Activated CD8-positive, alpha-beta memory T cell treated with anti-CD3 and anti-CD28 coated beads for 36 hours (primary cell): ENCODE measurements at regions not wholly inside any gene's neighbourhood (a gene's known extent, or its start where the extent isn't known, plus 50 kb on each side); places are given as distances from the start of the nearest gene placed in this dataset.

Experiments
- CTCF ChIA-PET: fragments of 350-600 bp; sonication (Branson Sonifier 250); formaldehyde crosslinking; loops from one replicate; lab custom pipeline; 2021; ENCODE audit warnings: antibody characterized with exemption; lab: Charles Lee
- POLR2A ChIA-PET: fragments of 350-600 bp; sonication (Branson Sonifier 250); formaldehyde crosslinking; loops from one replicate; lab custom pipeline; 2021; ENCODE audit warnings: antibody characterized with exemption; lab: Charles Lee

DNA sequence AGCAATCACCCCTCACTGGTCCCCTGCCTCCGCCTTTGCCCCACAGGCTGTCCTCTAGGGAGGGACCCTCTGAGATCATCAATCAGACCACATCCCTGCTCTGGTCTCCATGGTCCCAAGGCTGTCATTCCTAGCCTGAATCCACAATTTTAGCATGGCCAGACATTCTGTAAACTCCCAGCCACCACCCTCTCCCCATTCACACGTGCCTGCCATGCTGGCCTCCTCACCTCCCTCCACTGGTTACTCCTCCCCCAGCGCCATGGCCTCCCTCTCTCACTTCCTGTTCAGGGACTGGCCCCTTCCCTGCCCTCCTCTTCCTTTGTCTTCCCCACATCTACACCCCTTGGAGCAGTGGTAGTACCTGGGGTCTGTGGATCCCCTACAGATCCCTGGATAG lies 150.7 kb upstream of the MLN start:
- POLR2A ChIA-PET: no interaction called here
- CTCF ChIA-PET: interaction anchor here (1.2 kb wide), 1 partner anchor 73 kb away, joined by 3 read pairs; no protein-coding TSS in a partner anchor

DNA sequence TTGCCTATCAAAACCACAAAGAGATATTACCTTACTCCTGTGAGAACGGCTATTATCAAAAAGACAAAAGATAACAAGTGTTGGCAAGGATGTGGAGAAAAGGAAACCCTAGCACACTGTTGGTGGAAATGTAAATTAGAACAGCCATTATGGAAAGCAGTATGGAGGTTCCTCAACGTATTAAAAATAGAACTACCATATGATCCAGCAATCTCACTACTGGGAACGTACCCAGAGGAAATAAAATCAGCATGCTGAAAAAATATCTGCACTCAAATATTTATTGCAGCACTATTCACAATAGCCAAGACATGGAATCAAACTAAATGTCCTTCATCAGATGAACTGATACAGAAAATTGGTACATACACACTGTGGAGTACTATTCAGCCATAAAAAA lies 149.4 kb upstream of the MLN start:
- ChIA-PET CTCF (no interaction called here), POLR2A (no interaction called here)

DNA sequence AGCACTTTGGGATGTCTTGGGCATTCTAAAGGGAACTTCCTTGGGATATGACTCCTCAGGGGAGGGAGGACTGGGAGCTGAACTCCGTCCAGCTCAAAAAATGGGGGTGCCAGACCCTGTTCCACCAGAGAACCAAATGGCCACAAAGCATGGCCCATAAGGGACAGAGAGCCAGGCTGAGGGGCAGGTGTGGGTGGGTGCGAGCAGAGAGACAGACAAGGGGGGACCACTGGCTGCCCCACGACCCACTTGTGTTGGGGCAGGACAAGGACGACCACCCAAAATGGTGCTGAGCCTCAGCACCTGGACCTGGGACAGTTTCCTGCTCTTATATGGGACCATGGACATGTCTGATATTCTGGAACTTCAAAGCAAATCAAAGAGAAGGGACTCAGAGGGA lies 148.2 kb upstream of the MLN start:
- ChIA-PET CTCF (no interaction called here), POLR2A (no interaction called here)

DNA sequence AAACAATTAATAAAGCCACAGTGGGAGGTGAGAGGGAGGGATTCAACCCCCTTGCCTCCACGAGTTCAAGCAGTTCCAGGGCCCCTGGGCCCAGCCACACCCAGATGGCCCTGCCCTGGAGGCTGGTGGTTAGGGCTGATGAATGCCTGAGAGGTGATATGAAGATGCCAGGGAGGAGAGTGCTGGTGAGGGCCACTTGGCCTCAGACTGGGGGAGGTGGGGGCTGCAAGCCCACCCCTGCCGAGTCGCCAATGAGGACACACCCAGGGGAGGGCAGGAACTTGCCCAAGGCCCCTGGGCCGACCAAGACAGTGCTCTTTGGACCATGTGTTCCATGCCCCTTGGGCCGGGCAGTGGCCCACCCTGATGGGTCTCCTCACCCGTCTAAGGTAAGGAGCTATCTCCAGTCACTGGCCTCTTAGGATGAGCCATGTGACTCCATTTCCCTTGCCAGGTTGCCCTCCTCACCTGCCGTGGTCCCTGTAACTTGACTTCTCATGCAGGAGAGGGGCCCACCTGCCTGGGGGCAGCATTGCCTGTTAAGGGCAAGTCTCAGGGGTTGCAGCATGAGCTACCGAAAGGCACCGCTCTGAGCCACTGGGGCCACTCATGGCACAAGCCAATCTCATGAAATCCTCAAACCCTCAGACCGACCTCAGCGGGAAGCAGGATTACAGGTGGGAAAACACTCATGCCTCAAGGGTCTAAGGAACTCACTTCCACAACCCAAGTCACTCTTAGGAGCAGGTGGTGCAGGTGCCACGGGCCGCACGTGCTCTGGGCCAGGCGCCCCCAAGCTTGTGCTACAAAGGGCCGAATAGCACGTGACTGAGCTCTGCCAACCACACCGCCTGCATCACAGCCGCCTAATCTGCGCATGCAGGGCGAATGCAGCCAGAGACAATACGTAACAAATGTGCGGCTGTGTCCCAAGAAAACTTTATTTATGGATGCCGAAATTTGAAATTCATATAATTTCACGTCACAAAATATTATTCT lies 147.4 kb upstream of the MLN start:
- CTCF ChIA-PET: no interaction called here
- POLR2A ChIA-PET: no interaction called here

DNA sequence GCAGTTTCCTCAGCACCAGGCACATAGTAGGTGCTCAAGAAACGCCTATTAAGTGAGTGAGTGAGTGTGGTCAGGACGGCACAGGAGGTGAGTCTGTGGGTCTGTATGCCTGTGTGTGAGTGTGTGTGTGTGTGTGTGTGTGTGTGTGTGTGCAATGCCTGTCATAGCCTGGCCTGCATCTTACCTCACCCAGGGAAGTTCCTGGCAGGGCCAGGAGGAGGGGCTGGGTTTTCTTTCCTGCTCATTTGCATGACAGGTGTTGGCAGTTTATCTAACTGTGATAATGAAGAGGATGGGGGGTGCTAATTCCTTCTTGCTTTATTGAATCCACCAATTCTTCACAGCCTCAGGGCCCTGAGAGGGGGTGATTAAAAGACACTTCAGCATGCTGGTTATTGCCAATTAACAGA lies 146.7 kb upstream of the MLN start:
- CTCF ChIA-PET: no interaction called here

DNA sequence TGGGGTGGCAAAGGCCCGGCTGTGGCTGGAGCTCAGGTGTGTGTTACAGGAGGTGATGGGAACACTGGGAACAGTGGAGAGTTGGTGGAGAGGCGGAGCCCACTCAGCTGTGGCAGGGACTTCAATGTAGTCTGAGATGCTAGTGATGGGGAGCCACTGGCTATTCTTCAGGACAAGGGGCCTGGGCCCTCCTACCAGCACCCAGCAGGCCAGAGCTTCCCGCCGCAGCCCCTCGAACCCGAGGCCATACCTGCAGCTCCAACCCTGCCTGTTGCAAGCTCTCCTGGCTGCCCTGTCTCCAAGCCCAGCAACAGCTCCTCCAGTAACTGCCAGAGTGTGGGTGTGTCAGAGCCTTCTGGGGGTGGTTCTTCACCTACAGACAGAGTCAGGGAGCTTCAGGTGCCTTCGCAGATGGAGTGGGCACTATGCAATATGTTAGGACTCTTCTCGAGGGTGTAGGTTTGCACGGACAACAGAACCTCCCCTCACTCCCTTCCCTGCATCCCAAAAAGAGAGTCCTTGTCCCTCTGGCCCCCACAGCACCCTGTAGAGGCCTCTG lies 146.2 kb upstream of the MLN start:
- ChIA-PET POLR2A (no interaction called here), CTCF (no interaction called here)

More for the DNA sequence above, 146.7 kb upstream of the MLN start:
- POLR2A ChIA-PET: no interaction called here

DNA sequence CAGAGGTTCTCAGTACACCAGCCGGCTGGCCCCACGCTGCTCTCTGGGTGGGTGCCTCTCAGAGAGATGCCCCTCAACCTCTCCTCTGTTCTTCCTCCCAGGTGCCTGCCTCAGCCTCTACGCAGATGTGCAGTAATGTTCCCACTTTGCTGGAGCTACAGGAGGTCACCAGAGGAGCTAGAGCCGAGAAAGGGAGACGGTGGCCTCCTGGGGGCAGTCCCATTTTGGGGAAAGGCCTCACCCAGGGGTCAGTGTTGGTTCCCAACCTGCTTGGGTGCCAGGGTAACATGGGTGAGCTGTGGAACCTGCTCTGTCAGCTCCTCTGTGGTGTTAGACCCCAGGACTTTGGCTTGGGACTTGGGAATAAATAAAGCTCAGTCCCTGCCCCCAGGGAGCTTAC lies 145.3 kb upstream of the MLN start:
- ChIA-PET POLR2A (no interaction called here), CTCF (no interaction called here)

DNA sequence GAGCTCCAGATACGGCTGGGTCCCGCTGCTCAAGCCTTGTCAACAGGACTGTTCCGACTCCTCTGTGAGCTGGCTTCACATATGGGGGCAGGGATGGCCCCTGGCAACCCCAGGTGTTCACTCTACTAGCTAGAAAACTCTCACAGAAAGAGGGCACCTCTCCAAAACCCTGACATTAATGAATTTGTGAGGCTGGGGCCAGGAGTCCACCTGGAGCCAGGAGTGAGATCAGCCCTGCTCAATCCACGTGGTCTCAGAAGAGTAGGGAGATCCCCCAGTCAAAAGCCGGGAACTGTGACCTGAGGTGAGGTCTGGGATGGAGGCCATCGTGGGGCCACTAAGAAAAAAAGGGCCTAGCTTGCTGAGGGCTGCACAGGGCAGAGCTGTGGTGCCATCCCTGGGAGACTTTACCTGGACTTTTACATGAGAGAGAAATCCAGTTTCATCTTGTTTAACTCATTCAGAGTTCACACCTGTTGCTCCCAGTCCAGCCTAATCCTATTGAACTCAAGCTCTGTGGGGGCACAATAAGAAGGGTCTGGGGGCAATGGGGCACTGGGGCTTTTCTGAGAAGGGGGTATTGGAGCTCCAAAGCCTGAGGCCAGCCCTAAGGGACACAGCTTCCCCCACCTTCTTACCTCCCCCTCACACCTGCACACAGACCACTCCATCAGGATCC lies 144.3 kb upstream of the MLN start:
- ChIA-PET CTCF (interaction anchor here (0.5 to 1.4 kb wide), 2 partner anchors 11 to 89 kb away, joined by 3 to 4 read pairs; no protein-coding TSS in a partner anchor), POLR2A (no interaction called here)

DNA sequence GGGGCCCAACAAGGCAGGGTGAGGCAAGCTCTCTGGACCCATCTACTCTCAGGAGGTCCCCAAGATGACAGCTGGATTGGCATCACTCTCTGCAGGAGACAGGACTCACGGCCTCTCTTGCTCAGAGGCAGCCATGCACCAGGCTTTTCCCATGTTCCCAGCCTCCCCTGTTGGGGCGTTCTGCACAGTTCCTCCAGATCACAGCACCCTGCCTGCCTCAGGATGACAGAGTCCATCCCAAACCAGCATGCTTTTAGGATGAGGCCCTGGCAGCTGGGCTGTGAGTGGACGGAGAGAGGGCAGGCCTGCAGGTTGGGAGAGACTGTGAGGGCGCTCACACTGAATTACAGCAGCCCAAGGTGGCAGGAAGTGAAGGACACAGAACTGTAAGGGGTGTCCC lies 143.2 kb upstream of the MLN start:
- POLR2A ChIA-PET: no interaction called here
- CTCF ChIA-PET: no interaction called here

DNA sequence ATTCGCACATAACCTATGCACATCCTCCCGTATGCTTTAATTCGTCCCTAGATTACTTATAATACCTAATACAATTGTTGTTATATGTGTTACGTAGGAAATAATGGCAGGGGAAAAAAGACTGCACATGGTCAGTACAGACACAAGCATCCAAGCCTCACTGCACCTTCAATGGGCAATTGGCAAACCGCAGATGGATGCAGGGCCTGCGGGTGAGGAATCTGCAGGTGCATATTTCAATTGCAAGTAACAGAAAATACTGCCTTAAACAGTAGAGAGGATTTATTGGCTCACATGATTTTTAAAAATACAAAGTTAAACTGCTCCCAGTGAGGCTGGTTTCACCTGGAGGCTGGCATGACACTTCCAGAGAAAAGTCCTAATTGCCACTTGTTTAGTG lies 142.1 kb upstream of the MLN start:
- ChIA-PET CTCF (no interaction called here), POLR2A (no interaction called here)

DNA sequence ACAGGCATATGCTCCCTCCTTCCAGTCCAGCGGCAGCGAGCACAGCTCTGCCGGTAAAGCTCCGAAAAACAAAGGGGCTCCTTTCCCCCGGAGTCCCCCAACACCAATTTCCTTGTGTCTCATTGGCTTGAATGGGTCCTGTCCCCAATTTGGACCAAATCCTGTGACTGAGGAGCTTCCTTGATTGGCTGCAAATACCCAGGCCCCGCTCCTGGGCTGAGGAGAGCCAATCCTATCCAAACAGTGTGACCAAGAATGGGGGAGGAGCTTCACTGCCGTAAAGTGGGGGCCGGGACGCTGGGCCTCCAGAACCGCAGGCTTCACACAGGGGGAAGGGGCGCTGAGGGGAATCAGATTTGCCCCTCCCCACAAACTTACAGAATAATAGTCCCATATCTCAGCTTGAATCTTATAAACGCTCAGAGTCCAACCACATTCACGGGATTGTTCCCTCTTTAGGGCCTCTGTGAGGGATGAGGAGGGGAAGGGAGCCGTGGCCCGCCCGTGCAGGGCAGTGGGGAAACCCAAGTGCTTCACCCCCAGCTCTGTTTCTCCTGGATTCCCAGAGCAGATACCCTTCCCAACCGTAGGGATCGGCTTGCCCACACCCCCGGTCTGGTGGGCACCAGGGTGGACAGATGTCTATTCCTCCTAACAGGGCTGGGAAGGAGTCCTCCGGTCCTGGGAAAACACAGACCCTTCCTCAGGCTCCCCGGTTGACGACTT lies 141.0 kb upstream of the MLN start:
- ChIA-PET POLR2A (no interaction called here), CTCF (no interaction called here)

DNA sequence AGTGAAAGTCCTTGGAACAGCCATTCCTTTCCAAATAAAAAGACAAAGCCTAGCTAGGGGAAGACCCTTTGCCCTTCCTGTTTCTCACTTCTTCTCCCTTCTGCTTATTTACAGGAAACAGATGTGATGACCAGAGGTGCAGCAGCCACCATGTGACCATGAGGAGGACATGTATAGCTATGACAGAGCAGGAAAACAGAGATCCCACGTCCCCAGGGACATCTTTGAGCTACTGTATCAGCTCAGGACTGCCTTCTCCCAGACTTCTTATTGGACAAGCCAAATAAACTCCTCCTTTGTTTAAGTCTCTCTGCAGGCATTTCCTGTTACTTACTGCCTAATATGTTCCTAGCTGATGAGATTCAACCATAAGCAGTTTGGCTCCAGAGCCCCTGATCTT lies 133.1 kb upstream of the MLN start:
- POLR2A ChIA-PET: no interaction called here
- CTCF ChIA-PET: no interaction called here

DNA sequence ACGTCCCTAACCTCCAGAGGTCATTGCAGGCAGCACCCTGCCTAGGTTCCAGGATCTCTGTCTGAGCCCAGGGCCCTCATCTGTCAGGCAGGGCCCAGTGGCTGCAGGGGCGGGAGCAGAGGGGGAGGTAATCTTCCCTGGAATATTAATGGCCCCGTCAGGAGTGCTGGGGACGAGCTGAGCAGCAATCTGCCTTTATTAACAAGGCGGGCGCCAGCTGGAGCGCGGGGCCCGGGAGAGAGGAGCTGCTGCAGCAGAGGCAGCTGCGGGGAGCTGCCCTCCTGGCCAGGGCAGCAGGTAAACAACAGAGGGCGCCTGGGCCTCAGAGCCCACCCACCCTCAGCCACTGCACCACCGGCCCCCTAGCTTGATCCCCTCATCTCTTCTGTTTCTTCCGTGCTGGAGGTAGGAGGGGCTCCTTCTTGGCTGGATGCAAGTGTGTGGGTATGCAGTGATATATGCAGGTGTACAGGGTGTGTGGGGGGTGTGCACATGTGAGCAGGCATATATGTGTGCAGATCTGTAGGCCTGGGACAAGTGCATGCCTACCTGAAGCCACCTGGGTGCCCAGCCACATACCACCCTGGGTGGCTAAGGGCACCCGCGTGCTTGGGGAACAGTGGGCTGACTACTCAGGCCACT lies 131.8 kb upstream of the MLN start:
- CTCF ChIA-PET: no interaction called here
- POLR2A ChIA-PET: no interaction called here

DNA sequence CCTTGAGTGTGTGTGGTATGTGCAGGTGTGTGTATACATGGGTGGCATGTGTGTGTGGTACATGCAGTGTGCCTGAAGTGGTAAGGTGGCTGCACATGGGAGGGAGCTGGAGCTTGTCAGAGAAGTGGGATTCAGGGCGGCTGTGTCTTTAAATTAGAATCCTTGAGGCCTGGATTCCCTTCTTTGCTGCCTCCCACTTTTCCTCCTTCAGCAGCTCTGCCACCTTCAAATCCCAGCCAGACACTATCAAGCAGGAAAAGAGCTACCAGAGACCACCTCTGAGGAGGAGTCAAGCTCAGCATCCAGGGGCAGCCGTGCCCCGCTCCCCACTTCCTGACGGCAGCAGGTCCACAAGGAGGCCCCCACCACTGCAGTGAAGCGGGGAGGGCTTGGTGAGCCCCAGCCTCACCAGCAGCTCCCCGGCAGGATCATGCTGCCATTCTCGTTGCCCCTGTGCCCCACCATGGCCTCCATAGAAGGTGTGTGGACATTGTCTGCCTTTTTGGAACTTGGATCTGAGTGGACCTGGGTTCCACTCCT lies 131.0 kb upstream of the MLN start:
- ChIA-PET CTCF (no interaction called here), POLR2A (no interaction called here)

DNA sequence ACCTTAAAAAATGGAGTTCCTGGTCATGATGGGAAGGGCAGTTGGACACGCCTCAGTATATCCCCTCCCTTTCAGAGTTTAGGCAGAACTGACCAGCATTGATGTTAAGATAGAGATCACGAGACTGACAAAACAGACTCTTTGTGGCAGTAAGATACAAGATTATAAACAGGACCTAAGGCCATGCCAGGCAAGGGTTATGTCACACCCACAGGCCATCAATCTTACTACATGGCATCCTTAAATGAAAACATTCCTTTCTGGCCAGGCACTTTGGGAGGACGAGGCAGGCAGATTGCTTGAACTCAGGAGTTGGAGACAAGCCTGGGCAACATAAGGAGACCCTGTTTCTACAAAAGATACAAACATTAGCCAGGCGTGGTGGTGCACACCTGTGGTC lies 129.3 kb upstream of the MLN start:
- ChIA-PET POLR2A (no interaction called here), CTCF (interaction anchor here (0.6 kb wide), 1 partner anchor 1226 kb away, joined by 3 read pairs; no protein-coding TSS in a partner anchor)

DNA sequence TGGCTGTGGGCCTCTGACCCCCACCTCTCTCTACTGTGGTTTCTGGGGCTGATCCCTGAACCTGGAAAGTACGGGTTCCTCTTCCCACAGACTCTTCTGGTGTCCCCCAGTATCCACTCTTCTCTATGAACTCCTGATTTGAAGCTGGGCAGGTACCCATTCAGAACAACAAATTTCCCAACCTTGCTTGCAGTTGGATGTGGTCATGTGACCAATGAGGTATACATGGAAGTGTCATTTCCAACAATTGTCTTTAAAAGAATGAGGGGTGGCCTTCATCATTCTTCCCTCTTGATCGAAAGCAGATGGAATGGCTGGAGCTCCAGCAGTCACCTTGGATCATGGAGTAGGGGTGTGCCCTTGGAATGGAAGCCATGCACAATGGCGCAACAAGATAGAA lies 128.0 kb upstream of the MLN start:
- ChIA-PET POLR2A (no interaction called here), CTCF (no interaction called here)

DNA sequence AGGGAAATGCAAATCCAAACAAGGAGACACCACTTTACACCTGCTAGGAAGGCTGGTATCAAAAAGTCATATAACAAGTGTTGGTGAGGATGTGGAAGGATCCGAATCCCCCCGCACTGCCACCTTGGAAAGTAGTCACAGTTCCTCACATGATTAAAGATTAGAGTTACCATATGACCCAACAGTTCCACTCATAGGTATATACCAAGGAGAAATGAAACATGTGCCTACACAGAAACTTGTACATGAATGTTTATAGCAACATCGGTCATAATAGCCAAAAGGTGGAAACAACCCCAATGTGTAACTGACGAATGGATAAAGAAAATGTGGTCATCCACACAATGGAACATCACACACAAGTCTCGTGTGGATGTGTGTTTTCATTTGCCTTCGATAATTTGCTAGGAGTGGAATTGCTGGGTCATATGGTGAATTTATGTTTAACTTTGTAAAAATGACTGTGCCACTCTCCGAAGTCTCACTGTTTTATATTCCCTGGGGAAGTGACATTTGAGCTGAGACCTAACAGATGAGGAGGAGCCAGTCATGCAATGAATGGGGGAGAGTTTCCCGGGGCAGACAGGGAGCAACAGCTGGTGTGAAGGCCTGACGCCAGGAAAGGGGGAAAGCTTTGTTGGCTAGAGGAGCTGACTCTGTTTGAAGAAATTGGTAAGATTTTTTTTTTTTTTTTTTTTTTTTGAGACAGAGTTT lies 125.9 kb upstream of the MLN start:
- CTCF ChIA-PET: no interaction called here
- POLR2A ChIA-PET: no interaction called here

DNA sequence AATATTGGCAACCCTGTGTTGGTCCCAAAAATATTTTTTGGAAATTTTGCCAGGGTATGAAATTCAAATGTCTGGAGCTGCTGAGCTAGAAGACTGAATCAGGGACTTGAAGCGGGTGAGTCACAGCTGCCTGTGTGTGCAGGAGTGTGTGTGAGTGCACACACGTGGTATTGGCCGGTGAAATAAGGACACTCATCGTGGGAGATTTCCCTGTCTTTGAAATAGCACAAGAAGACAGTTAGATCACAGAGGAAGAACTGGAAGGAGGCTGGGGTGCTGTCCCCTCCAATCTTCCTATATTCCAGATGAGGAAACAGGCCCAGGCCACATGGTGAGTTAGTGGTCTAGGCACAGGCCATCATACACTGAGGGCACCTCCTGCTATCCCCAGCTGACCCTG lies 123.8 kb upstream of the MLN start:
- ChIA-PET CTCF (no interaction called here), POLR2A (no interaction called here)
